OCI-LY7 (cell line): ENCODE measurements at regions not wholly inside any gene's neighbourhood (a gene's known extent, or its start where the extent isn't known, plus 50 kb on each side); places are given as distances from the start of the nearest gene placed in this dataset.

Experiments used
- EZH2phosphoT487 ChIP-seq: fragments of 200-600 bp; sonication (generic); IDR thresholded peaks from 2 replicates; pipeline ENCODE4 v1.6.1; 2018; ENCODE audit warnings: low read depth, borderline replicate concordance, mild to moderate bottlenecking, mixed run types, antibody characterized with exemption, low read length, moderate library complexity, mixed read lengths
- TF ChIP-seq, protein P1 (sequence below): fragments of 200-600 bp; sonication (generic); conservative IDR thresholded peaks from 2 replicates; pipeline ENCODE4 v1.5.1; 2014; ENCODE audit warnings: mild to moderate bottlenecking, antibody characterized with exemption, low read length, moderate library complexity, mixed read lengths

DNA sequence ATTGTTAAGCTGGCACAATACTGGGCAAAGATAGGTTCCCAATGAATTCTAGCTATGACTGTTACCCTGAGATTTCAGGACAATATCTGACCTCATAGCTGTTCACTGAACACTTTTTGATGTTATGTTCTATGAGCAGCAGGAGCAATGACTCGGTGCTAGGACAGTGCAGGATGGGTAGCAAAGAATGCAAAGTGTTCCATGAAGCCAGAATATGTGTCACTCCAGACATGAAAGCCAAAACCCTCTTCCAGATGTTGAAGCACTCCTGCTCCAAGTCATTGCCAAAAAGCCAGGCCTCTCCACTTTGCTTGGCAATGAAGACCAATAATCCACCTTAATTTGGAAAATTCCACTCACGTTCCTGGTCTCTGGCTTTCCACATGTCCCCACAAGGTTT, 300.9 kb upstream of the CPEB2 start:
- TF ChIP-seq, protein P1, sequence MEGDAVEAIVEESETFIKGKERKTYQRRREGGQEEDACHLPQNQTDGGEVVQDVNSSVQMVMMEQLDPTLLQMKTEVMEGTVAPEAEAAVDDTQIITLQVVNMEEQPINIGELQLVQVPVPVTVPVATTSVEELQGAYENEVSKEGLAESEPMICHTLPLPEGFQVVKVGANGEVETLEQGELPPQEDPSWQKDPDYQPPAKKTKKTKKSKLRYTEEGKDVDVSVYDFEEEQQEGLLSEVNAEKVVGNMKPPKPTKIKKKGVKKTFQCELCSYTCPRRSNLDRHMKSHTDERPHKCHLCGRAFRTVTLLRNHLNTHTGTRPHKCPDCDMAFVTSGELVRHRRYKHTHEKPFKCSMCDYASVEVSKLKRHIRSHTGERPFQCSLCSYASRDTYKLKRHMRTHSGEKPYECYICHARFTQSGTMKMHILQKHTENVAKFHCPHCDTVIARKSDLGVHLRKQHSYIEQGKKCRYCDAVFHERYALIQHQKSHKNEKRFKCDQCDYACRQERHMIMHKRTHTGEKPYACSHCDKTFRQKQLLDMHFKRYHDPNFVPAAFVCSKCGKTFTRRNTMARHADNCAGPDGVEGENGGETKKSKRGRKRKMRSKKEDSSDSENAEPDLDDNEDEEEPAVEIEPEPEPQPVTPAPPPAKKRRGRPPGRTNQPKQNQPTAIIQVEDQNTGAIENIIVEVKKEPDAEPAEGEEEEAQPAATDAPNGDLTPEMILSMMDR = no peak
- no peak for TF ChIP-seq EZH2phosphoT487
